GM13976 (cell line): ENCODE measurements at regions not wholly inside any gene's neighbourhood (a gene's known extent, or its start where the extent isn't known, plus 50 kb on each side); places are given as distances from the start of the nearest gene placed in this dataset.

Experiments used
- DNase-seq: peaks from one replicate; pipeline ENCODE4 v3.0.0; 2012; ENCODE audit warnings: low spot score
- CTCF ChIP-seq: IDR thresholded peaks from 2 replicates; pipeline ENCODE4 v1.5.1; 2012; ENCODE audit warnings: borderline replicate concordance, mild to moderate bottlenecking; ENCODE audit not compliant: insufficient read depth; ENCODE audit errors: extremely low read depth, missing control alignments, control extremely low read depth
- in situ Hi-C: fragments of 300-500 bp; cut with MboI; formaldehyde crosslinking; loops from one replicate; pipeline ENCODE4 v1.12.0; 2022; ENCODE audit warnings: low sequenced_read_pairs, mixed read lengths, inconsistent platforms; ENCODE audit not compliant: unreplicated experiment

- no peak for TF ChIP-seq CTCF
- DNase-seq: no peak
- in situ Hi-C loops: no loop called here
Observed at GRCh38 chr7:31258391-31258790, 82.1 kb downstream of the NEUROD6 start.

GRCh38 chr7:31256506-31256905 lies 84.0 kb downstream of the NEUROD6 start:
- in situ Hi-C loops: no loop called here
- DNase-seq: no peak
- TF ChIP-seq CTCF: no peak

GRCh38 chr7:31254926-31255325 lies 85.6 kb downstream of the NEUROD6 start:
- in situ Hi-C loops: no loop called here
- TF ChIP-seq CTCF: no peak
- DNase-seq: no peak

GRCh38 chr7:31253532-31253931 lies 87.0 kb downstream of the NEUROD6 start:
- in situ Hi-C loops: no loop called here
- no peak for TF ChIP-seq CTCF

GRCh38 chr7:31251441-31251840 lies 89.1 kb downstream of the NEUROD6 start:
- in situ Hi-C loops: no loop called here
- no peak for TF ChIP-seq CTCF
- no peak for DNase-seq

More at GRCh38 chr7:31253532-31253931, 87.0 kb downstream of the NEUROD6 start:
- no peak for DNase-seq

GRCh38 chr7:31249671-31250070 lies 90.9 kb downstream of the NEUROD6 start:
- in situ Hi-C loops: no loop called here
- no peak for DNase-seq
- no peak for TF ChIP-seq CTCF

- DNase-seq: no peak
- TF ChIP-seq CTCF: no peak
- in situ Hi-C loops: no loop called here
Observed at GRCh38 chr7:31236868-31237267, 103.7 kb downstream of the NEUROD6 start.
